OCI-LY3 (cell line): ENCODE measurements at regions not wholly inside any gene's neighbourhood (a gene's known extent, or its start where the extent isn't known, plus 50 kb on each side); places are given as distances from the start of the nearest gene placed in this dataset.

Experiments
- EZH2phosphoT487 ChIP-seq: fragments of 200-600 bp; shearing (Covaris generic); IDR thresholded peaks from 2 replicates; pipeline ENCODE4 v1.6.1; 2018; ENCODE audit warnings: antibody characterized with exemption, mixed run types, low read depth
- TF ChIP-seq, protein P1 (sequence below): fragments of 200-600, 300-600 bp; sonication (generic); IDR thresholded peaks from 2 replicates; pipeline ENCODE4 v1.5.1; 2014; ENCODE audit warnings: antibody characterized with exemption, low read length, low read depth

GRCh38 chr3:110262896-110263295 lies 808.7 kb upstream of the NECTIN3 start:
- TF ChIP-seq, protein P1, sequence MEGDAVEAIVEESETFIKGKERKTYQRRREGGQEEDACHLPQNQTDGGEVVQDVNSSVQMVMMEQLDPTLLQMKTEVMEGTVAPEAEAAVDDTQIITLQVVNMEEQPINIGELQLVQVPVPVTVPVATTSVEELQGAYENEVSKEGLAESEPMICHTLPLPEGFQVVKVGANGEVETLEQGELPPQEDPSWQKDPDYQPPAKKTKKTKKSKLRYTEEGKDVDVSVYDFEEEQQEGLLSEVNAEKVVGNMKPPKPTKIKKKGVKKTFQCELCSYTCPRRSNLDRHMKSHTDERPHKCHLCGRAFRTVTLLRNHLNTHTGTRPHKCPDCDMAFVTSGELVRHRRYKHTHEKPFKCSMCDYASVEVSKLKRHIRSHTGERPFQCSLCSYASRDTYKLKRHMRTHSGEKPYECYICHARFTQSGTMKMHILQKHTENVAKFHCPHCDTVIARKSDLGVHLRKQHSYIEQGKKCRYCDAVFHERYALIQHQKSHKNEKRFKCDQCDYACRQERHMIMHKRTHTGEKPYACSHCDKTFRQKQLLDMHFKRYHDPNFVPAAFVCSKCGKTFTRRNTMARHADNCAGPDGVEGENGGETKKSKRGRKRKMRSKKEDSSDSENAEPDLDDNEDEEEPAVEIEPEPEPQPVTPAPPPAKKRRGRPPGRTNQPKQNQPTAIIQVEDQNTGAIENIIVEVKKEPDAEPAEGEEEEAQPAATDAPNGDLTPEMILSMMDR, result no peak
- TF ChIP-seq EZH2phosphoT487, result no peak
